ENCODE measurements at regions not wholly inside any gene's neighbourhood (a gene's known extent, or its start where the extent isn't known, plus 50 kb on each side); places are given as distances from the start of the nearest gene placed in this dataset.

- no peak for DNase-seq (ENCODE audit: low read depth)
- H3K4me3 ChIP-seq (ENCODE audit: low read depth, low read length), result no peak overlapping the region
- no peak for TF ChIP-seq CTCF (conservative IDR thresholded peaks at IDR 0.05; ENCODE audit: low read depth, low read length)
These were observed 487.8 kb downstream of the BCOR start for GRCh38 chrX:39609941-39610340.

- no peak overlapping the region for H3K4me3 ChIP-seq (ENCODE audit: low read depth, low read length)
- DNase-seq (ENCODE audit: low read depth), result no peak
- no peak for TF ChIP-seq CTCF (conservative IDR thresholded peaks at IDR 0.05; ENCODE audit: low read depth, low read length)
These were observed 486.3 kb downstream of the BCOR start for GRCh38 chrX:39611468-39611867.

- no peak for DNase-seq (ENCODE audit: low read depth)
- no peak for TF ChIP-seq CTCF (conservative IDR thresholded peaks at IDR 0.05; ENCODE audit: low read depth, low read length)
- no peak overlapping the region for H3K4me3 ChIP-seq (ENCODE audit: low read depth, low read length)
These were observed 484.2 kb downstream of the BCOR start for GRCh38 chrX:39613482-39613995.

GRCh38 chrX:39613997-39614679 lies 483.6 kb downstream of the BCOR start:
- no peak overlapping the region for H3K4me3 ChIP-seq (ENCODE audit: low read depth, low read length)
- no peak for TF ChIP-seq CTCF (conservative IDR thresholded peaks at IDR 0.05; ENCODE audit: low read depth, low read length)
- DNase-seq (ENCODE audit: low read depth), result no peak

- no peak overlapping the region for H3K4me3 ChIP-seq (ENCODE audit: low read depth, low read length)
- no peak for TF ChIP-seq CTCF (conservative IDR thresholded peaks at IDR 0.05; ENCODE audit: low read depth, low read length)
- DNase-seq (ENCODE audit: low read depth), result no peak
These were observed 483.1 kb downstream of the BCOR start for GRCh38 chrX:39614680-39614998.

GRCh38 chrX:39616098-39616729 lies 481.5 kb downstream of the BCOR start:
- H3K4me3 ChIP-seq (ENCODE audit: low read depth, low read length), result no peak overlapping the region
- TF ChIP-seq CTCF (conservative IDR thresholded peaks at IDR 0.05; ENCODE audit: low read depth, low read length), result no peak

GRCh38 chrX:39616731-39617130 lies 481.0 kb downstream of the BCOR start:
- no peak overlapping the region for H3K4me3 ChIP-seq (ENCODE audit: low read depth, low read length)
- DNase-seq (ENCODE audit: low read depth), result no peak
- no peak for TF ChIP-seq CTCF (conservative IDR thresholded peaks at IDR 0.05; ENCODE audit: low read depth, low read length)

More at GRCh38 chrX:39616098-39616729, 481.5 kb downstream of the BCOR start:
- no peak for DNase-seq (ENCODE audit: low read depth)

All from choroid plexus epithelial cell (primary cell).